SK-N-SH treated with all-trans-retinoic acid at 6 μM for 48 hours (cell line): ENCODE measurements at regions not wholly inside any gene's neighbourhood (a gene's known extent, or its start where the extent isn't known, plus 50 kb on each side); places are given as distances from the start of the nearest gene placed in this dataset.

Experiments used
- ATAC-seq: fragments of 200-7000 bp; cut with Tn5 transposase; 3 replicates; pipeline ENCODE4 v1.9.1; 2020; ENCODE audit warnings: mild to moderate bottlenecking, moderate library complexity
- ARNTL ChIP-seq: fragments of 450-650 bp; formaldehyde crosslinking; IDR thresholded peaks from 2 replicates; pipeline ENCODE4 v1.5.0; 2020; ENCODE audit warnings: low read depth, mild to moderate bottlenecking, moderate library complexity, borderline replicate concordance
- BACH2 ChIP-seq: fragments of 250-450 bp; sonication (Bioruptor Pico); IDR thresholded peaks from 2 replicates; pipeline ENCODE4 v1.9.0; 2021; ENCODE audit warnings: mild to moderate bottlenecking, borderline replicate concordance
- CSDC2 ChIP-seq: fragments of 250-450 bp; sonication (Bioruptor Pico); IDR thresholded peaks from 2 replicates; pipeline ENCODE4 v1.5.0; 2020; ENCODE audit warnings: mild to moderate bottlenecking, moderate library complexity
- ESRRG ChIP-seq: fragments of 250-450 bp; sonication (Bioruptor Pico); IDR thresholded peaks from 2 replicates; pipeline ENCODE4 v1.6.1; 2021; ENCODE audit warnings: mild to moderate bottlenecking
- GLIS3 ChIP-seq: fragments of 250-450 bp; sonication (Bioruptor Pico); IDR thresholded peaks from 2 replicates; pipeline ENCODE4 v1.5.0; 2020; ENCODE audit warnings: mild to moderate bottlenecking, moderate library complexity
- ISL1 ChIP-seq: fragments of 250-450 bp; sonication (Bioruptor Pico); IDR thresholded peaks from 2 replicates; pipeline ENCODE4 v2.1.2; 2022; ENCODE audit warnings: mild to moderate bottlenecking, moderate library complexity
- OSR1 ChIP-seq: fragments of 250-450 bp; sonication (Bioruptor Pico); IDR thresholded peaks from 2 replicates; pipeline ENCODE4 v1.8.0; 2022; ENCODE audit warnings: moderate library complexity, mild to moderate bottlenecking, inconsistent platforms
- PATZ1 ChIP-seq: fragments of 250-450 bp; sonication (Bioruptor Pico); IDR thresholded peaks from 2 replicates; pipeline ENCODE4 v1.8.0; 2020; ENCODE audit warnings: mild to moderate bottlenecking, moderate library complexity, borderline replicate concordance
- PPARA ChIP-seq: fragments of 250-450 bp; sonication (Bioruptor Pico); IDR thresholded peaks from 2 replicates; pipeline ENCODE4 v1.5.0; 2020; ENCODE audit warnings: mild to moderate bottlenecking, borderline replicate concordance
- RARB ChIP-seq: fragments of 250-450 bp; sonication (Bioruptor Pico); IDR thresholded peaks from 2 replicates; pipeline ENCODE4 v1.8.0; 2021; ENCODE audit warnings: mild to moderate bottlenecking, moderate library complexity
- SNAI2 ChIP-seq: fragments of 250-450 bp; sonication (Bioruptor Pico); IDR thresholded peaks from 2 replicates; pipeline ENCODE4 v1.5.0; 2020; ENCODE audit warnings: mild to moderate bottlenecking, moderate library complexity
- TCF4 ChIP-seq: fragments of 250-450 bp; sonication (Bioruptor Pico); IDR thresholded peaks from 2 replicates; pipeline ENCODE4 v1.8.0; 2021; ENCODE audit warnings: mild to moderate bottlenecking, moderate library complexity, borderline replicate concordance
- TOX ChIP-seq: fragments of 250-450 bp; sonication (Bioruptor Pico); IDR thresholded peaks from 2 replicates; pipeline ENCODE4 v1.8.0; 2021; ENCODE audit warnings: mild to moderate bottlenecking, moderate library complexity, borderline replicate concordance
- TSHZ2 ChIP-seq: fragments of 250-450 bp; sonication (Bioruptor Pico); IDR thresholded peaks from 2 replicates; pipeline ENCODE4 v1.5.0; 2020; ENCODE audit warnings: mild to moderate bottlenecking, moderate library complexity
- ZC3H10 ChIP-seq: fragments of 250-450 bp; sonication (Bioruptor Pico); IDR thresholded peaks from 2 replicates; pipeline ENCODE4 v1.5.1; 2021; ENCODE audit warnings: mild to moderate bottlenecking, moderate library complexity
- ZFP3 ChIP-seq: fragments of 250-450 bp; sonication (Bioruptor Pico); IDR thresholded peaks from 2 replicates; pipeline ENCODE4 v1.5.0; 2020; ENCODE audit warnings: mild to moderate bottlenecking, moderate library complexity
- ZFP30 ChIP-seq: fragments of 450-650 bp; formaldehyde crosslinking; IDR thresholded peaks from 2 replicates; pipeline ENCODE4 v1.5.0; 2022; ENCODE audit warnings: mild to moderate bottlenecking, moderate library complexity
- ZNF565 ChIP-seq: fragments of 450-650 bp; formaldehyde crosslinking; conservative IDR thresholded peaks from 2 replicates; pipeline ENCODE4 v1.5.0; 2020; ENCODE audit warnings: low read depth, mild to moderate bottlenecking, moderate library complexity
- ZNF70 ChIP-seq: fragments of 450-650 bp; formaldehyde crosslinking; IDR thresholded peaks from 2 replicates; pipeline ENCODE4 v1.5.0; 2020; ENCODE audit warnings: mild to moderate bottlenecking, moderate library complexity
- ZNF8 ChIP-seq: fragments of 450-650 bp; formaldehyde crosslinking; IDR thresholded peaks from 2 replicates; pipeline ENCODE4 v1.5.0; 2020; ENCODE audit warnings: mild to moderate bottlenecking, moderate library complexity
- TF ChIP-seq, protein P1 (sequence below): fragments of 250-450 bp; sonication (Bioruptor Pico); IDR thresholded peaks from 2 replicates; pipeline ENCODE4 v1.5.1; 2020; ENCODE audit warnings: low read depth, mild to moderate bottlenecking, moderate library complexity
- TF ChIP-seq, protein P2 (sequence below): fragments of 250-450 bp; sonication (Bioruptor Pico); IDR thresholded peaks from 2 replicates; pipeline ENCODE4 v1.8.0; 2021; ENCODE audit warnings: low read depth, mild to moderate bottlenecking, moderate library complexity, borderline replicate concordance

GRCh38 chr7:42690794-42691639 is 220.9 kb downstream of the C7orf25 start:
- peak; percentile 91 for ATAC-seq
- TF ChIP-seq ISL1 (CRISPR knock-in tag) (no peak), ZNF70 (no peak), ZNF8 (CRISPR knock-in tag) (no peak), TSHZ2 (CRISPR knock-in tag) (no peak), SNAI2 (CRISPR knock-in tag) (no peak), ARNTL (CRISPR knock-in tag) (no peak), RARB (CRISPR knock-in tag) (no peak), ZNF565 (CRISPR knock-in tag) (no peak), TCF4 (CRISPR knock-in tag) (no peak), PPARA (CRISPR knock-in tag) (no peak), GLIS3 (no peak), OSR1 (CRISPR knock-in tag) (no peak), ESRRG (no peak), ZFP30 (CRISPR knock-in tag) (no peak), CSDC2 (no peak), ZC3H10 (CRISPR knock-in tag) (no peak), ZFP3 (no peak), PATZ1 (CRISPR knock-in tag) (no peak)

GRCh38 chr7:42689626-42690025 is 222.2 kb downstream of the C7orf25 start:
- no peak for ATAC-seq
- no peak for TF ChIP-seq ISL1 (CRISPR knock-in tag)
- TF ChIP-seq TOX (CRISPR knock-in tag) = no peak
- TF ChIP-seq TSHZ2 (CRISPR knock-in tag) = no peak
- TF ChIP-seq, protein P1, sequence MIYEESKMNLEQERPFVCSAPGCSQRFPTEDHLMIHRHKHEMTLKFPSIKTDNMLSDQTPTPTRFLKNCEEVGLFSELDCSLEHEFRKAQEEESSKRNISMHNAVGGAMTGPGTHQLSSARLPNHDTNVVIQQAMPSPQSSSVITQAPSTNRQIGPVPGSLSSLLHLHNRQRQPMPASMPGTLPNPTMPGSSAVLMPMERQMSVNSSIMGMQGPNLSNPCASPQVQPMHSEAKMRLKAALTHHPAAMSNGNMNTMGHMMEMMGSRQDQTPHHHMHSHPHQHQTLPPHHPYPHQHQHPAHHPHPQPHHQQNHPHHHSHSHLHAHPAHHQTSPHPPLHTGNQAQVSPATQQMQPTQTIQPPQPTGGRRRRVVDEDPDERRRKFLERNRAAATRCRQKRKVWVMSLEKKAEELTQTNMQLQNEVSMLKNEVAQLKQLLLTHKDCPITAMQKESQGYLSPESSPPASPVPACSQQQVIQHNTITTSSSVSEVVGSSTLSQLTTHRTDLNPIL = no peak
- no peak for TF ChIP-seq ZNF8 (CRISPR knock-in tag)
- TF ChIP-seq ZNF565 (CRISPR knock-in tag) = no peak
- no peak for TF ChIP-seq RARB (CRISPR knock-in tag)
- TF ChIP-seq ZFP30 (CRISPR knock-in tag) = no peak
- TF ChIP-seq ZNF70 = no peak
- no peak for TF ChIP-seq ARNTL (CRISPR knock-in tag)
- TF ChIP-seq, protein P2, sequence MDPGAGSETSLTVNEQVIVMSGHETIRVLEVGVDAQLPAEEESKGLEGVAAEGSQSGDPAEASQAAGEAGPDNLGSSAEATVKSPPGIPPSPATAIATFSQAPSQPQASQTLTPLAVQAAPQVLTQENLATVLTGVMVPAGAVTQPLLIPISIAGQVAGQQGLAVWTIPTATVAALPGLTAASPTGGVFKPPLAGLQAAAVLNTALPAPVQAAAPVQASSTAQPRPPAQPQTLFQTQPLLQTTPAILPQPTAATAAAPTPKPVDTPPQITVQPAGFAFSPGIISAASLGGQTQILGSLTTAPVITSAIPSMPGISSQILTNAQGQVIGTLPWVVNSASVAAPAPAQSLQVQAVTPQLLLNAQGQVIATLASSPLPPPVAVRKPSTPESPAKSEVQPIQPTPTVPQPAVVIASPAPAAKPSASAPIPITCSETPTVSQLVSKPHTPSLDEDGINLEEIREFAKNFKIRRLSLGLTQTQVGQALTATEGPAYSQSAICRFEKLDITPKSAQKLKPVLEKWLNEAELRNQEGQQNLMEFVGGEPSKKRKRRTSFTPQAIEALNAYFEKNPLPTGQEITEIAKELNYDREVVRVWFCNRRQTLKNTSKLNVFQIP (CRISPR knock-in tag) = no peak
- no peak for TF ChIP-seq SNAI2 (CRISPR knock-in tag)
- TF ChIP-seq OSR1 (CRISPR knock-in tag) = no peak
- TF ChIP-seq PATZ1 (CRISPR knock-in tag) = no peak
- TF ChIP-seq ESRRG = no peak
- TF ChIP-seq TCF4 (CRISPR knock-in tag) = no peak
- no peak for TF ChIP-seq BACH2
- TF ChIP-seq GLIS3 = no peak
- no peak for TF ChIP-seq PPARA (CRISPR knock-in tag)
- TF ChIP-seq ZC3H10 (CRISPR knock-in tag) = no peak
